GM23248 (cell line): ENCODE measurements at regions not wholly inside any gene's neighbourhood (a gene's known extent, or its start where the extent isn't known, plus 50 kb on each side); places are given as distances from the start of the nearest gene placed in this dataset. TPM values are rescaled to one million over a fixed set of nuclear protein-coding genes. Genes with fewer than 3 reads are reported as not detected.
A peak's percentile ranks its signal among the peaks of the same experiment; 100 is the strongest.

Source experiments
- DNase-seq: peaks from one replicate; pipeline ENCODE4 v3.0.0-alpha.2; 2015
- H2AFZ ChIP-seq: fragments of 200-600 bp; sonication (generic); 2 replicates; pipeline ENCODE4 v1.6.1; 2016; ENCODE audit warnings: antibody characterized with exemption
- H3F3A ChIP-seq: fragments of 200-600 bp; sonication (generic); 2 replicates; pipeline ENCODE4 v1.6.1; 2016; ENCODE audit warnings: mild to moderate bottlenecking, antibody characterized with exemption, mixed run types; ENCODE audit not compliant: insufficient read depth
- H3K27ac ChIP-seq: fragments of 200-600 bp; sonication (generic); 2 replicates; pipeline ENCODE4 v1.5.1; 2016; ENCODE audit warnings: mild to moderate bottlenecking
- H3K27me3 ChIP-seq: fragments of 200-600 bp; sonication (generic); replicated peaks from 2 replicates; pipeline ENCODE4 v1.6.1; 2016; ENCODE audit warnings: mild to moderate bottlenecking; ENCODE audit not compliant: insufficient read depth
- H3K36me3 ChIP-seq: fragments of 200-600 bp; sonication (generic); 2 replicates; pipeline ENCODE4 v1.6.1; 2016; ENCODE audit warnings: low read depth, mild to moderate bottlenecking
- H3K4me1 ChIP-seq: fragments of 200-600 bp; sonication (generic); 2 replicates; pipeline ENCODE4 v1.6.1; 2016; ENCODE audit warnings: mild to moderate bottlenecking; ENCODE audit not compliant: insufficient read depth
- H3K4me2 ChIP-seq: fragments of 200-600 bp; sonication (generic); one replicate; pipeline ENCODE4 v1.6.1; 2016; ENCODE audit warnings: mild to moderate bottlenecking; ENCODE audit not compliant: unreplicated experiment
- H3K4me3 ChIP-seq: fragments of 200-600 bp; sonication (generic); 2 replicates; pipeline ENCODE4 v1.5.1; 2016; ENCODE audit warnings: mild to moderate bottlenecking
- H3K79me2 ChIP-seq: fragments of 200-600 bp; sonication (generic); 2 replicates; pipeline ENCODE4 v1.6.1; 2016; ENCODE audit warnings: mild to moderate bottlenecking; ENCODE audit not compliant: insufficient read depth
- H3K9ac ChIP-seq: fragments of 200-600 bp; sonication (generic); 2 replicates; pipeline ENCODE4 v1.6.1; 2016; ENCODE audit warnings: mild to moderate bottlenecking
- H3K9me2 ChIP-seq: fragments of 200-600 bp; sonication (generic); 2 replicates; pipeline ENCODE4 v1.6.1; 2016; ENCODE audit warnings: mixed run types, mild to moderate bottlenecking, moderate library complexity; ENCODE audit not compliant: insufficient read depth
- H3K9me3 ChIP-seq: fragments of 200-600 bp; sonication (generic); one replicate; pipeline ENCODE4 v1.6.1; 2017; ENCODE audit warnings: low read depth
- H4K20me1 ChIP-seq: fragments of 200-600 bp; sonication (generic); 2 replicates; pipeline ENCODE4 v1.6.0; 2016; ENCODE audit not compliant: insufficient read depth
- EZH2 ChIP-seq: fragments of 200-600 bp; sonication (generic); IDR thresholded peaks from 2 replicates; pipeline ENCODE4 v1.6.1; 2018; ENCODE audit warnings: antibody characterized with exemption, mild to moderate bottlenecking; ENCODE audit not compliant: insufficient read depth, poor library complexity, severe bottlenecking
- EZH2phosphoT487 ChIP-seq: fragments of 200-600 bp; sonication (generic); IDR thresholded peaks from 2 replicates; pipeline ENCODE4 v1.6.1; 2018; ENCODE audit warnings: antibody characterized with exemption, moderate library complexity, mild to moderate bottlenecking, low read depth; ENCODE audit not compliant: insufficient read depth
- WGBS, 2 experiments: methylation state at CpG; one replicate each; pipeline ENCODE4 v1.1.6; 2015 to 2017; ENCODE audit warnings: low lambda C conversion rate in 2 of 2, low coverage in 1 of 2; ENCODE audit errors: missing lambda C conversion rate in 2 of 2; 5-methylcytosine and 5-hydroxymethylcytosine counted together
- in situ Hi-C: fragments of 300-500 bp; cut with MboI; formaldehyde crosslinking; loops from 2 replicates; pipeline ENCODE4 v1.15.0; 2020
- small RNA-seq: library from RNA; depleted of rRNA; stranded (forward); fragments of <200 nt; gene quantifications from one replicate; pipeline ENCODE3, GENCODE V24; 2014; ENCODE audit warnings: low read depth, low replicate concordance

GRCh38 chr9:1959371-1959770 is 55.8 kb upstream of the SMARCA2 start:
- Histone ChIP-seq H3K9ac (no peak overlapping the region), H3K4me3 (no peak overlapping the region), H3K27me3 (peaks cover 4% of the 10 kb centered on the region; the same call in 1 of the 2 replicates), H2AFZ (no peak overlapping the region), H3K9me2 (no peaks in the 10 kb centered on the region), H4K20me1 (no peaks in the 10 kb centered on the region), H3K4me2 (no peak overlapping the region), H3K9me3 (no peaks in the 10 kb centered on the region), H3K27ac (no peak overlapping the region), H3K36me3 (no peaks in the 10 kb centered on the region), H3K4me1 (no peaks in the 10 kb centered on the region), H3K79me2 (no peaks in the 10 kb centered on the region), H3F3A (no peaks in the 10 kb centered on the region)
- DNase-seq, result no peak
- TF ChIP-seq EZH2, result no peak
- no peak for TF ChIP-seq EZH2phosphoT487
- WGBS, 2 experiments, result 61 to 62% methylated on average over 1 of the region's 1 CpG
- in situ Hi-C loops, result no loop called here

DNA sequence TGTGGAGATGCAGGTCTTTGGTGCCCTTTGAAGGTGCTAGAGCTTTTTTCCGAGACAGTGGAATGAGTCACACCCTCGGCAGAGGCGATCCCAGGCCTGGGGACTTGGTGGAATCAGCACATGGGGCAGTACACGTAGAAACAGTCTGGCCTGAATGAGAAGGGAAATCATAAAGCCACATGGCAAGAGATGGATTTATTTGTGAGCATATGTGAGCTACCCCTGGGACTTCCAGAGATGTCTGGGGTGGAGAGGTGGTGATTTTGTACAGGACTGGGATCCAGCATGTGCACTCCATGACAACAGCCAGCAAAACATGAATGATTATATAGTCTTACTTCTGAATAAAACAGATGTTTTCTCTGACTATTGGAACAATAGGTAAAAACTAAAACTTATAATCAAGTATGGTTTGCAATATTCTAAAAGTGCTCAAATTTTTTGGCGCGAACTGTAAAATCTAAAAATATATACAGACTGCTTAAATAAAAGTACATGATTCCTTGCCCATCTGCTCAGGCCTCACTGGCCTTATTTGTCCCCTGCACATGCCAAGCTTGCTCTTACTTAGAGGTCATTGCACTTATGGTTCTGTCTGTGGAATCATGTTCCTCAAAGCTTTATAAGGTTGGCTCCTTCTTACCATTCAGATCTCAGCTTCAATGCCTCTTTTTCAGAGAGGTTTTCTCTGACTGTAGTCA is 54.7 kb upstream of the SMARCA2 start:
- in situ Hi-C loops, result no loop called here
- H2AFZ ChIP-seq, result no peak overlapping the region
- TF ChIP-seq EZH2phosphoT487, result no peak
- TF ChIP-seq EZH2, result no peak
- no peak overlapping the region for H3K27ac ChIP-seq
- no peaks in the 10 kb centered on the region for H3K9me2 ChIP-seq
- no peaks in the 10 kb centered on the region for H3K36me3 ChIP-seq
- H3K4me2 ChIP-seq, result no peak overlapping the region
- H3K4me1 ChIP-seq, result no peaks in the 10 kb centered on the region
- no peaks in the 10 kb centered on the region for H3K79me2 ChIP-seq
- no peaks in the 10 kb centered on the region for H4K20me1 ChIP-seq
- 28 to 31% methylated on average over 6 of the region's 6 CpGs for WGBS, 2 experiments
- H3K4me3 ChIP-seq, result no peak overlapping the region
- DNase-seq, result peak; percentile 13
- peaks cover 4% of the 10 kb centered on the region; the same call in 1 of the 2 replicates for H3K27me3 ChIP-seq
- no peak overlapping the region for H3K9ac ChIP-seq
- no peaks in the 10 kb centered on the region for H3F3A ChIP-seq
- no peaks in the 10 kb centered on the region for H3K9me3 ChIP-seq

- Histone ChIP-seq H3K9me3 (no peaks in the 10 kb centered on the region), H3K4me2 (no peak overlapping the region), H3K9me2 (no peaks in the 10 kb centered on the region), H3F3A (no peaks in the 10 kb centered on the region), H3K27me3 (peaks cover 11% of the 10 kb centered on the region), H4K20me1 (no peaks in the 10 kb centered on the region), H3K36me3 (no peaks in the 10 kb centered on the region), H3K4me1 (no peaks in the 10 kb centered on the region), H2AFZ (no peak overlapping the region), H3K4me3 (no peak overlapping the region), H3K27ac (no peak overlapping the region), H3K79me2 (no peaks in the 10 kb centered on the region), H3K9ac (no peak overlapping the region)
- no peak for DNase-seq
- no peak for TF ChIP-seq EZH2phosphoT487
- TF ChIP-seq EZH2, result no peak
- in situ Hi-C loops, result no loop called here
- 41 to 52% methylated on average over 2 of the region's 2 CpGs for WGBS, 2 experiments
Observed at GRCh38 chr9:1962122-1962521, 53.0 kb upstream of the SMARCA2 start.

GRCh38 chr9:1962588-1963106 is 52.5 kb upstream of the SMARCA2 start:
- Histone ChIP-seq H4K20me1 (no peaks in the 10 kb centered on the region), H3K27ac (no peak overlapping the region), H3K4me3 (no peak overlapping the region), H3K9me2 (no peaks in the 10 kb centered on the region), H3K36me3 (no peaks in the 10 kb centered on the region), H3F3A (no peaks in the 10 kb centered on the region), H3K4me1 (no peaks in the 10 kb centered on the region), H2AFZ (no peak overlapping the region), H3K9ac (no peak overlapping the region), H3K9me3 (no peaks in the 10 kb centered on the region), H3K27me3 (peaks cover 16% of the 10 kb centered on the region), H3K79me2 (no peaks in the 10 kb centered on the region), H3K4me2 (no peak overlapping the region)
- in situ Hi-C loops, result no loop called here
- no peak for DNase-seq
- TF ChIP-seq EZH2, result no peak
- no peak for TF ChIP-seq EZH2phosphoT487

GRCh38 chr9:1964093-1964492 is 51.1 kb upstream of the SMARCA2 start:
- H3K9me2 ChIP-seq, result no peaks in the 10 kb centered on the region
- no peaks in the 10 kb centered on the region for H3K79me2 ChIP-seq
- no peaks in the 10 kb centered on the region for H3K9me3 ChIP-seq
- no peaks in the 10 kb centered on the region for H4K20me1 ChIP-seq
- no peaks in the 10 kb centered on the region for H3K36me3 ChIP-seq
- no peaks in the 10 kb centered on the region for H3F3A ChIP-seq
- H3K27ac ChIP-seq, result no peak overlapping the region
- TF ChIP-seq EZH2, result no peak
- no peak for TF ChIP-seq EZH2phosphoT487
- H2AFZ ChIP-seq, result no peak overlapping the region
- in situ Hi-C loops, result no loop called here
- peaks cover 16% of the 10 kb centered on the region for H3K27me3 ChIP-seq
- H3K4me1 ChIP-seq, result no peaks in the 10 kb centered on the region
- 30 to 31% methylated on average over 2 of the region's 2 CpGs for WGBS, 2 experiments
- H3K4me2 ChIP-seq, result no peak overlapping the region
- no peak for DNase-seq
- no peak overlapping the region for H3K9ac ChIP-seq
- H3K4me3 ChIP-seq, result no peak overlapping the region

Small RNA genes in the stretch of these regions (small RNA-seq; reads per million reads assigned to genes)
- not detected for gene RNA5SP279
